NCI-H2227 treated with DMSO at 0.1 percent for 48 hours (cell line): ENCODE measurements at regions not wholly inside any gene's neighbourhood (a gene's known extent, or its start where the extent isn't known, plus 50 kb on each side); places are given as distances from the start of the nearest gene placed in this dataset.

Experiments used
- DNase-seq: peaks from one replicate; lab custom pipeline; 2025; lab: John Stamatoyannopoulos, UW

- DNase-seq, result no peak
Measured at GRCh38 chr12:43117226-43117930, 434.6 kb downstream of the ADAMTS20 start.

GRCh38 chr12:43115441-43116160 lies 436.4 kb downstream of the ADAMTS20 start:
- DNase-seq, result no peak

DNA sequence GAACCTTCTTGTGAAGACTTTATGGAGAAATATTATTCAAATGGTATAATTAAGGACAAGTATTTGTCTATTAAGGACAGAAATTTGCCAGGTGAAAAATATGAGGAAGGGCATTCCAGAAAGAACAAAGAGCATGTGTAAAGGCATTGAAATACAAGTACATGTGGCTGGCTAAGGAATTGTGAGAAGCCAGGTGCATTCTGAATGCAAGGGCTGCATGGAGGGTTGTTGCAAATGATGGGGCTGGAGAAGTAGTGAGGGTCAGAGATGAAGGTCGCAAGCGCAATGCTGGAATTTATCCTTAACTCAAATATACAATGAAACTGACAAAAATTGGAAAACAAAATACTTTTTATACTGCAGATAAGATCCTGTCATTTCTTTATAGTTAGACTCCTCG lies 437.7 kb downstream of the ADAMTS20 start:
- no peak for DNase-seq

DNA sequence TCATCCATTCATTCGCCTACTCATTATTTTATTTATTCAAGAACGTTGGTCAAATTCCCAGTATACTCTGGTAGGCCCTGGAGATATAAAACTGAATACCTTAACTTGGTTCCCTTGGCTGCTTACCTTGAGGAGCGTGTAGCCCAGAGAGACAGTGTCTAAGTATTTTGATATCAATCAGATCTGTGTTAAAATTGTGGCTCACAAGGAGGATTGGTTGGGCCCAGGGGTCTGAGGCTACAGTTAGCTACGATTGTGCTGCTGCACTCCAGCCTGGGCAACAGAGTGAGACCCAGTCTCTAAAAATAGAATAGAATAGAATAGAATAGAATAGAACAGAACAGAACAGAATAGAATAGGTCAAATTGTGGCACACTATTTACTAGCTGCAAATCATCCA lies 438.4 kb downstream of the ADAMTS20 start:
- DNase-seq, result no peak

DNA sequence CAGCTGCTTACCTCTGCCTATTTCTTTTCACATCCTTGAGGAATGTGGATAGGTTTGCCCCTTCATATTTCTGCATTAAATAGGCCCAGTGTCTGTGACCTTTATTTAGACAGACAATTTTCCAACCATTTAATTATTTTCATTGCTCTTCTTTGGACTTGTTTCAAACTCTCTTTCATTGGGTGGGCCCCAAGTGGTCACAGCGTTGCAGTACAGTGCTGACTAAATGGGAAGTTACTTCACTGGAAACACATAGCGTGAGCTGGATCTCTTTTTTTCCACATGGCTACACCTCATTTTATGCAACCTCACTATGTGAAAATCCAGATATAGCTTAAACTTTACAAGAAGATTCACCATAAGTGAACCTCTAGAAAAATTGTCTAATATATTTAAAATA lies 438.9 kb downstream of the ADAMTS20 start:
- DNase-seq, result no peak

GRCh38 chr12:43112101-43112920 lies 439.7 kb downstream of the ADAMTS20 start:
- no peak for DNase-seq

DNA sequence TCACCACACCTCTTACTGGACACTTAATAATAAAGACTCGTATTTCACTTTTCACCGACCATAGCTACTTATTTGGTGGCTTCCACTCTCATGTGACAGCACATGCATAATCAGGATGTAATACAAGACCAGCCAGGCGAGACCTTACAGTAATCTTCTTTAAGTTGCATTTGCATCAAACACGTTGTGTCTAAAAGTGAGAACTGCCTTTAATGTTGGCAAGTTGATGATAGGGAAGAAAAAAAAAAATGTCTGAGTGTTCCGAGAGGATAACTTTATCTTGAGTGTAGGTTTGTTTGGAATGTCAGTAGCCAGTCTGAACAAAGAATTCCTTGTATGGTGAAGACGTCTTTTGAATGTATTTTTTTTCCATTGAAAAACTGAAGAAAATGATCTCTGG lies 440.4 kb downstream of the ADAMTS20 start:
- no peak for DNase-seq

DNA sequence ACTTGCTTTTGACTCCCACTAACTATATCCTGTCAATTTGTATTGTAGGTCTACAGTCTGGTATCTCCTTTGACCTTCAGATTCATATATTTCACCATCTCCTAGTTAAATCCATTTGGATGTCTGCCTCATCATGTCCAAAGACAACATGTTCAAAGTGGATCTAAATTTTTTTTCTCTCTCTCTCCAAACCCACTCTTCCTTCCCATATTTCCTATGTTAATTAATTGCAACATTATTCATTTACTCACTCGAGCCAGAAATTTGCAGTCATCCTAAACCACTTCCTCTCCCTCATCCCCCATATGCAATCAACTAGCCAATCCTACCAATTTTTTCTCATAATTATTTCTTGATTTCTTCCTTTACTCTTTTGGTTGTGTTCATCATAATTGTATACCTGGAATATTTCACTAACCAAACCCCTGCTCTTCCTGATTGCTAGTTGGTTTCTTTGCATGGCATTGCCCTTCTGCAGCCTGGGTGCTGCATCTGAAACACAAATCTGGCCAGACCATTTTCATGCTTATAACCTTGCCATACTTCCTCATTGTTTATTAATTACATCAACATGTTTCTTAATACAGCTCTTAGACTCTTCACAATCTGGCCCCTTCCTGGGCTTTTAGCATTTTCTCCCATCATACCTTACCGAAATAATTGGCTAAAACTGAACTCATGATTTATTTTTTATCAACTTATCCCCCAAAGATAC lies 442.2 kb downstream of the ADAMTS20 start:
- DNase-seq, result no peak

DNA sequence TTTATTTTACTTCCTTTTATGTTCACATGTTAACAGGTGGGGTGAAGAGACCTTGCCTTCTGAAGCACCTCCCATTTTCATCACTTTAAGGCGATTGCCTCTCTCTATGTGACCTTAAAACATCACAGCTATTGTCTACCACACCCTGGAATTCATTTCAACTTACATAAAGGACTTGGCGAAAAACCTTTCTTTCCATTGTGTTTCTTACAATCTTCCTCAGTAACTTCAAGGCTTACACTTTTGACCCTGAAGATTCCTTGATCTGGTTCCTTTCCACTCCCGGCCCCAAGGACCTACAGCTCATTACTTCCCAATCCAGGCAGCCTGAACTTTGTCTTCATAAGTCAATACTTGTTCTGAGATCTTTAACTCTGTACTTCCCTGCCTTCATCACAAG lies 443.3 kb downstream of the ADAMTS20 start:
- no peak for DNase-seq

GRCh38 chr12:43107026-43107775 lies 444.8 kb downstream of the ADAMTS20 start:
- no peak for DNase-seq

GRCh38 chr12:43106355-43106754 lies 445.6 kb downstream of the ADAMTS20 start:
- no peak for DNase-seq

DNA sequence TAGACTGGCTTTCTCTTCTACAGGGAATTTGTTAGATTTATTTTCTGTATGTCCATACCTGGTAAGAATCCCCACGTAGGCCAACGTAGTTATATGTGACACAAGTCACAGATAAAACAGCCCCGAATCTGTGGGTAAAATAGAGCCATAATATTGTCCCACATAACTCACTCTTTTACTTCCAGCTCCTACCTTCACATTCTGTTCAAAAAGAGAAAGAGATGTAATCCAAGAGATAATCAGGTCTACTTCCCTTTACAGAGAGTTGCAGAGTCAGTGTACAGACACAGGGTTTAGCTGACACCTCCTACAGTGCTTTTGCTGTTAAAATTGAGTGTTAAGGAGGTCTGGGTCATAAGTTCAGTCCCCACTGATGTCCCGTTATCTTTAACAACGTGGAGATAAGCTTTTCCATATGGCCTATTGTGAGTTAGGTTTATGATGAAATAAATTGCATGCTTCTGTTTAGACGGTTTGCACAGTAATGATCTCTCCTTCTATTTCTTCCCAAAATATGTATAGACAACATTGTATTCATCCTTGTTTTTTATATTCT lies 446.5 kb downstream of the ADAMTS20 start:
- no peak for DNase-seq

- peak; percentile 56 for DNase-seq
Measured at GRCh38 chr12:43104494-43104893, 447.5 kb downstream of the ADAMTS20 start.

GRCh38 chr12:43103866-43104265 lies 448.1 kb downstream of the ADAMTS20 start:
- DNase-seq, result no peak

- DNase-seq, result no peak
Measured at GRCh38 chr12:43102546-43103264, 449.3 kb downstream of the ADAMTS20 start.

GRCh38 chr12:43100231-43100630 lies 451.8 kb downstream of the ADAMTS20 start:
- no peak for DNase-seq

DNA sequence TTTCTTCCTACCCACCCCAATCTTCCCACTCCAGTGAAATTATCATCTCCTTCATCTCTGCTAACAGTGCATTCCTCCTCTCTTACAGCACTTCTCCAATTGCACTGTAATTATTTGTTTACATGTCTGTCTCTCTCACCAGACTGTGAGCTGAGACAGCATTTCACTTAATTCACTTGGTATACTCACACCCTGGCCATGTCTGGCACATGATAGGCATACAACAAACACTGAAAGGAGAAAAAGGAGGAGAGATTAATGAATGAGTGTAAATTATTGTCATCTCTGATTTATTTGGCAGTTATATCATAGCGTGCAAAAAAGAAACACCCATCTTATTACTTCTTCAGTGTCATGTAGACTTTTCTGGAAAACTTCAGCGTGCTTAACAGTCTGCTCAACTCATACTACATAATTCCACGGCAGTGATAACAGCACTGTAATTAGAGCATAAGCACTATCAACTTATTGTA lies 452.3 kb downstream of the ADAMTS20 start:
- no peak for DNase-seq

DNA sequence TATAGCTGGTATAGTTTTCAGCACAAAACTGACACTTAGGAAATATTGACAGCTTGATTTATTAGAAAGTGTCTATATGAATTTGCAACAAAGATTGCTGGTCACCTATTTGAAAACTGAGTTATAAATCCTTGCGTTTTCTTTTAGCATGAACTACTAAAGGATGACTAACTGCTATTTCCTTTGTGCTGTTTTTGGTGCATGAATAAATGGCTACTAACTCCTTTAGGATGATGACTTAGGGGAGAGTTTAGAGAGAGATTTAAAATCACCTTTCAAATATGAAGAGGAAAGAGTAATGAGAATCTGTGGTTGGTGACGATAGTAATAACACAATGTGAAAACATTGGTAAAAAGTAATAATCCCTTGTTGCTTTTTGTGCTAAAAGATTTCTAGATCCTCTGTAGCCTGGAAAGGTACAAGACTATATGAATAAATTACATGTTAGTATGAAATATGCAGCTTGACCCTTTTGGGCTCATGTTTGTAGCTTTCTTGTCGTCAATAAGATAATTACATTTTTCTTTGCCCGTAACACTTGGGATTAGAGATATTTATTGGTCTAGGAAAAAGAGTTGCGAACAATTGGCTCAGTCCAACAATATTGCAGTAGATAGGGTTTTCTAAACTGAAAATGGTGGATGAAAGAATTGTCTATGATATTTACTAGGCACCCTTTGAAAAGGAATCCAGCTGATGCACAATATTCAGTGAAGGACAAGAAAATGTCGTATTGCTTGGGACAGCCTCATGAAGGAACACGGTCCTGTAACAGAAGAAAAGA lies 453.0 kb downstream of the ADAMTS20 start:
- DNase-seq, result no peak

- no peak for DNase-seq
Measured at GRCh38 chr12:43098071-43098470, 453.9 kb downstream of the ADAMTS20 start.

DNA sequence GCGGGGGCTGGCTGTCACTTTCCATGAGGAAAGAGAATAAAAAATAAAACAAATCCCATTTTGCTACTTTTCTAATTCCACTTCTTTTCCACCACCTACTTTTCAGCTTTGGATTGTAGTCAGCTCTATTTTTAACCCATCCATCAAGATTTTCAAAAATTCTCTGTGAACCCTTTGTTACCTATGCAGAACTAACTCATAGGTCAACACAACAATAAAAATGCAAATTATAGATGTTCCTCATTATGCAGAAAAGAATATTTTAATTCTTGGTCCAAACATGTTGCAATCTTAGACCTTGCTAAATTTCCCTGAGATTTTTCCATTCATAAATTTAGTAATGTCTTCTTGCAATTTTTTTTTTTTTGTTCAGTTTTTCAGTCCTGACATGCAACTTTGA lies 454.5 kb downstream of the ADAMTS20 start:
- DNase-seq, result no peak
